Gastrocnemius medialis (tissue), 4 donors: ENCODE measurements at regions not wholly inside any gene's neighbourhood (a gene's known extent, or its start where the extent isn't known, plus 50 kb on each side); places are given as distances from the start of the nearest gene placed in this dataset.

Source experiments
- CTCF ChIP-seq, 5 experiments: fragments of 450-650 bp in 3 of 5; fragments of 200-600 bp in 2 of 5; sonication (generic) in 2 of 5; IDR thresholded peaks in 4 of 5; conservative IDR thresholded peaks in 1 of 5; 1 replicate in 4 of 5; 2 replicates in 1 of 5; pipeline ENCODE4 v1.5.1; 2016 to 2019; ENCODE audit warnings: antibody characterized with exemption in 5 of 5, mild to moderate bottlenecking in 3 of 5, moderate library complexity in 3 of 5
- POLR2A ChIP-seq, 2 donors: fragments of 450-650 bp; IDR thresholded peaks; one replicate each; pipeline ENCODE4 v1.6.1; 2017; ENCODE audit warnings: antibody characterized with exemption in 2 of 2, mild to moderate bottlenecking in 2 of 2, moderate library complexity in 2 of 2

GRCh38 chr9:30519756-30520155 lies 1864.7 kb upstream of the ACO1 start:
- TF ChIP-seq POLR2A (IDR thresholded peaks at IDR 0.05) (no peak), CTCF (IDR thresholded peaks at IDR 0.05 in 4 of 5, conservative IDR thresholded peaks at IDR 0.05 in 1 of 5) (no peak)
